Gastrocnemius medialis (tissue), 4 donors: ENCODE measurements at regions not wholly inside any gene's neighbourhood (a gene's known extent, or its start where the extent isn't known, plus 50 kb on each side); places are given as distances from the start of the nearest gene placed in this dataset.

Experiments
- CTCF ChIP-seq, 5 experiments: fragments of 450-650 bp in 3 of 5; fragments of 200-600 bp in 2 of 5; sonication (generic) in 2 of 5; IDR thresholded peaks in 4 of 5; conservative IDR thresholded peaks in 1 of 5; 1 replicate in 4 of 5; 2 replicates in 1 of 5; pipeline ENCODE4 v1.5.1; 2016 to 2019; ENCODE audit warnings: antibody characterized with exemption in 5 of 5, mild to moderate bottlenecking in 3 of 5, moderate library complexity in 3 of 5
- POLR2A ChIP-seq, 2 donors: fragments of 450-650 bp; IDR thresholded peaks; one replicate each; pipeline ENCODE4 v1.6.1; 2017; ENCODE audit warnings: antibody characterized with exemption in 2 of 2, mild to moderate bottlenecking in 2 of 2, moderate library complexity in 2 of 2

DNA sequence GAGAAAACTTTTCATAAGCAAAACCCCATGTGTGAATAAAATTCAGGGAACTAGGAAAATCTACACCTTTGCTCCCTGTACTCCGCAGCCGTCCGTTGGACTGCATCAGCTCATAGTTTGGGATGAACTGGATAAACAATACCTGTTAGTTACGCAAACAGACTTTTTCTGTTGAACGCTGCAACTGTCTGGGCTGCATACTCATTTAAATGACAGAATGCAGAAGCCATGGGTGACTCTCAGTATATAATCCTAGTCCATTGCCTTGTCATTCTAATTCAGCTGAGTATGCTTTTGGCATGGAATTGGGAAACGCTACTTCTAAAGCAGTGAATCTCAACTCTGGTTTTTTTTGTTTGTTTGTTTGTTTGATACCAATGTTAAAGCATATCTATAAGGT lies 151.6 kb downstream of the SLITRK1 start:
- TF ChIP-seq CTCF (IDR thresholded peaks at IDR 0.05 in 4 of 5, conservative IDR thresholded peaks at IDR 0.05 in 1 of 5) (no peak), POLR2A (IDR thresholded peaks at IDR 0.05) (no peak)
